ENCODE measurements at regions not wholly inside any gene's neighbourhood (a gene's known extent, or its start where the extent isn't known, plus 50 kb on each side); places are given as distances from the start of the nearest gene placed in this dataset.
A peak's percentile ranks its signal among the peaks of the same experiment; 100 is the strongest.
"Not testable (repeated sequence)": the region's sequence is repeated elsewhere in the genome, so short reads cannot be mapped to it uniquely, and the experiment has no call there.

DNA sequence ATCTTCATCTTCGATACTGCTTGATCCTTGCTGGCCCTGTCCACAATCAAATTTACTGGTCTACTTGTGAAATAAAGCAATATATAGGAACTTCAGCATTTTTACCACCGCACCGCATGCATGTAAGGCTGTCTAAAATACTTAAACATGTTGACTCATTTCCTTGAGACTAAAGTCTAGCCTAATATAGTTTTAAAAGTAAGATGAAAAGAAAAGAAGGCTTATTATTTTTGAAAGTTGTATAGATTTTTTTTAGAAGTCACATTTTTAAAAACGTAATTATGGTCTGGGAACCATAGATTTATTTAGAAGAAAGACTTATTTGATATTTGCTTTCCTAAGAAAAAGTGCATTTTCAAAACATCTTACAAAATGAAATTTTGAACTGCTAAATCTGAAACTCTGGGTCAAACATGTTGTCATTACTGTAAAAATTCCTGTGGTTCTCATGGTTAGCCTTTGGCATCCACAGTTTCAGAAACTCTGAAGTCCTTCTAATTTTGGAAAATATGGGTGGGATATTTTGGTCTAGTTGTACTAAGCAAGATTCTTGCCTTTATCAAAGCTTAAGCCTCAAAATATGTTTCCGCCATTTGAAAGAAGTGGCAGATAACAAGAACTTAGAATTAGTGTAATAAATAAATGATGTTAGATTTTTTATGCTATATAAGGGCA is 423.5 kb upstream of the CTSO start:
- TF ChIP-seq, protein P1, sequence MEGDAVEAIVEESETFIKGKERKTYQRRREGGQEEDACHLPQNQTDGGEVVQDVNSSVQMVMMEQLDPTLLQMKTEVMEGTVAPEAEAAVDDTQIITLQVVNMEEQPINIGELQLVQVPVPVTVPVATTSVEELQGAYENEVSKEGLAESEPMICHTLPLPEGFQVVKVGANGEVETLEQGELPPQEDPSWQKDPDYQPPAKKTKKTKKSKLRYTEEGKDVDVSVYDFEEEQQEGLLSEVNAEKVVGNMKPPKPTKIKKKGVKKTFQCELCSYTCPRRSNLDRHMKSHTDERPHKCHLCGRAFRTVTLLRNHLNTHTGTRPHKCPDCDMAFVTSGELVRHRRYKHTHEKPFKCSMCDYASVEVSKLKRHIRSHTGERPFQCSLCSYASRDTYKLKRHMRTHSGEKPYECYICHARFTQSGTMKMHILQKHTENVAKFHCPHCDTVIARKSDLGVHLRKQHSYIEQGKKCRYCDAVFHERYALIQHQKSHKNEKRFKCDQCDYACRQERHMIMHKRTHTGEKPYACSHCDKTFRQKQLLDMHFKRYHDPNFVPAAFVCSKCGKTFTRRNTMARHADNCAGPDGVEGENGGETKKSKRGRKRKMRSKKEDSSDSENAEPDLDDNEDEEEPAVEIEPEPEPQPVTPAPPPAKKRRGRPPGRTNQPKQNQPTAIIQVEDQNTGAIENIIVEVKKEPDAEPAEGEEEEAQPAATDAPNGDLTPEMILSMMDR (IDR thresholded peaks at IDR 0.05; ENCODE audit: insufficient read depth, low read depth, low read length, missing control alignments) = no peak
- DNase-seq (ENCODE audit: low read depth) = no peak

DNA sequence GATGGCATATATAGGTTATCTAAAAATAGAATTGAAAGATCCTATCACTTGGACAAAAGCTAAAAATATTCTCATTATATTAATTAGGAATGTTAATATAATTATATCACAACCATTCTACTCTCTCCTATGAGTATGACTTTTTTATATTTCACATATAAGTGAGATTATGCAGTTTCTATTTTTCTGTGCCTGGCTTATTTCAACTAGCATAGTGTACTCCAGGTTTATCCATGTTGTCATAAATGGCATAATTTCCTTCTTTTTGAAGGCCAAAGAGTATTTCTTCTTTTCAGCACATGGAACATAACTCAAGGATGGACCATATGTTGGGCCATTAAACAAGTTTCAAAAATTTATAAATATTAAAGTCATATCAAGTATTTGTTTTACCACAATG is 421.2 kb upstream of the CTSO start:
- DNase-seq (ENCODE audit: low read depth) = no peak
- TF ChIP-seq, protein P1 (IDR thresholded peaks at IDR 0.05; ENCODE audit: insufficient read depth, low read depth, low read length, missing control alignments) = no peak
- H3K4me3 ChIP-seq (ENCODE audit: low read length) = no peak overlapping the region

More for the DNA sequence above, 423.5 kb upstream of the CTSO start:
- H3K4me3 ChIP-seq (ENCODE audit: low read length) = no peak overlapping the region

DNA sequence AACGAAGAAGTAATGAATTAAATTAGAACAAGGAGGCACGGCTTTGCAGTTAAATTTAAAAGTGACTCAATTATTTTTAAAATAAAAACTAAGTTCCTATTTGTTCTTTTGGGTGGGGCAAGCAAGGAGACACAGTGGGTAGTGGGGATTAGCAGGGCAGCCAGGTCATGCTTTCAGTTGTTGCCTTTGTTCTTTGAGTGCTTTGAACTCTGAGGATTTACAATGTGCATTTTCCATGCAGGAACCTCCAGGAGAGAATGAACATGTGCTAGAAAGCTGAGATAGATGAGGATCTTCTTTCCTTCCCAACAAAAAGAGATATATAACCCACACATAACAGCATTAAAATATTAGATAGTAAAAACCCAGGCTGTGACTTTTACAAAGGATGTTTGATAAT is 420.4 kb upstream of the CTSO start:
- H3K4me3 ChIP-seq (ENCODE audit: low read length) = no peak overlapping the region
- TF ChIP-seq, protein P1 (IDR thresholded peaks at IDR 0.05; ENCODE audit: insufficient read depth, low read depth, low read length, missing control alignments) = no peak
- no peak for DNase-seq (ENCODE audit: low read depth)

DNA sequence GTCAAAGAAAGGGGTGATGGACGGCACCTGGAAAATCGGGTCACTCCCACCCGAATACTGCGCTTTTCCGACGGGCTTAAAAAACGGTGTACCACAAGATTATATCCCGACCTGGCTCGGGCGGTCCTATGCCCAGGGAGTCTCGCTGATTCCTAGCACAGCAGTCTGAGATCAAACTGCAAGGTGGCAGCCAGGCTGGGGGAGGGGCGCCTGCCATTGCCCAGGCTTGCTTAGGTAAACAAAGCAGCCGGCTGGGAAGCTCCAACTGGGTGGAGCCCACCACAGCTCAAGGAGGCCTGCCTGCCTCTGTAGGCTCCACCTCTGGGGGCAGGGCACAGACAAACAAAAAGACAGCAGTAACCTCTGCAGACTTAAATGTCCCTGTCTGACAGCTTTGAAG is 413.8 kb upstream of the CTSO start:
- not testable (repeated sequence) for H3K4me3 ChIP-seq (ENCODE audit: low read length)
- DNase-seq (ENCODE audit: low read depth) = peak; percentile 49

DNA sequence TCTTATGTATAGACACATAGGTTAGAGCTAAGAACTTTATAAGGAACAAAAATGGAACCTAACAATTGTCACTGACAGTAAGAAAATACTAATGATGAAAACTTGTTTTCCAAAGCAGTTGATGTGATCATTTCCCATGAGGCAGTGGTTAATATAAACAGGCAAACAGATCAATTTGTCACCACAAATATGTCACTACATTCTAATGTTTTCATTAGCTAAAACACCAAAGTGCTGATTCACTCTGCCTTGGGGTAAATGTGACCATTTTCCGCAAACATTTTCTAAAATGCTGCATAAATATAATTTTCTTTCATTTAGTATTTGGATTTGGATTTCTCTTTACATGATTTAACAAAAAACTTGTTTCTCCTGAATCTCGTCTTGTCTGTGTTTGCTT is 408.9 kb upstream of the CTSO start:
- TF ChIP-seq, protein P1 (IDR thresholded peaks at IDR 0.05; ENCODE audit: insufficient read depth, low read depth, low read length, missing control alignments) = no peak
- no peak overlapping the region for H3K4me3 ChIP-seq (ENCODE audit: low read length)
- peak; percentile 5 for DNase-seq (ENCODE audit: low read depth)

DNA sequence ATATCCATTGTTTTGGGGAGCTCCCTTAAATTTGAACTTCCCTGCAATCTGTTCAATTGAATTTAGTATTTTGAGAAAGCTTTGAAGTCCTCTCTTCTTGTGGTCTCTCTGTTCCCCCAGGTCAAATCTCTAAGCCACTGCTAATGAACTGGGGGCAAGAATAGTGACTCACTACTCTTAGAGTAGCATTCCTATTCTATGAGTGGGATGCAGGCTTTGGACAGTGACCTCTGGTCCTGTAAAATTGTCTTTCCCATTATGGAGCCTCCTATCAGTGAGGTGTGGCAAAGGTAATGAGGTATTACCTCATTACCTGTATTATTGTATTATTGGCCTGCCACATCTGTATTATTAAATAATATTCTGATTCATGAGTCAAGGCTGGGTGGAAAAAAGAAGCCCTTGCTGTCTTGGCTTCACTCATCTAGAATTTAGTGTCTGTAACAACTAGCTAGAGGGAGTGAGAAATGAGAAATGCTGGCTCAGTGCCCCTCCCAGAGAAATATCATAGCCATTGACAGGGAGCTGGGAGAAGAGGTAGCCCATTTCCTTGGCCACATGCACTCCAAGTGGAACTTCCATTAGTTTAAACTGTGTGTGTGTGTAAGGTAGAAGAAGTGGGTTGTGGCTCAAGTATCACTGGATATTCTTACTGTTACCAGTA is 393.9 kb upstream of the CTSO start:
- TF ChIP-seq, protein P1 (IDR thresholded peaks at IDR 0.05; ENCODE audit: insufficient read depth, low read depth, low read length, missing control alignments) = no peak
- peak; percentile 40 for DNase-seq (ENCODE audit: low read depth)
- no peak overlapping the region for H3K4me3 ChIP-seq (ENCODE audit: low read length)

DNA sequence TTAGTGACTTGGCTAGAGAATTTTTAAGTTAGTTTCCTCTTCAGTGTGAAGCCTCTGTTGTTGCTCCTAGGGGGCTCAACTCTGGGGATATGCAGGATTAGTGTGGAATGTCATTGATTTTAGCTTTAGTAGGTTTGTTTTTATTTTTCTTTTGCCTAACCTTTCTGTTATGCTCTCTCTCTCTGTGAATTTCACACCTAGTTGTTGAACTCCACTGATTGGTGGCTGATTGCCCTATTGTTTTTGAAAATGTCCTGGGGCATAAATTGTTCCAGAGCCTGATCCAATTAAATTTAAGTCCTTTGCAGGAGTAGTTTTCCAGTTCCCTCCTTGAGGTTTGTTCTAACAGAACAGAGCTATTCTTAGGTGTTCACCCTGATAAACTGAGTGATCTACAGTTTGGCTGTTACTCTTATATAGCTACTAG is 393.3 kb upstream of the CTSO start:
- TF ChIP-seq, protein P1 (IDR thresholded peaks at IDR 0.05; ENCODE audit: insufficient read depth, low read depth, low read length, missing control alignments) = no peak
- no peak for DNase-seq (ENCODE audit: low read depth)
- H3K4me3 ChIP-seq (ENCODE audit: low read length) = no peak overlapping the region

Data from epithelial cell of esophagus (primary cell).